T47D (cell line): ENCODE measurements at regions not wholly inside any gene's neighbourhood (a gene's known extent, or its start where the extent isn't known, plus 50 kb on each side); places are given as distances from the start of the nearest gene placed in this dataset.
"Not testable (repeated sequence)": the region's sequence is repeated elsewhere in the genome, so short reads cannot be mapped to it uniquely, and the experiment has no call there.

Experiments used
- DNase-seq, 2 experiments: peaks; one replicate each; pipeline versions ENCODE4 v3.0.0 to v3.0.0-alpha.2; 2011 to 2012; ENCODE audit warnings: low read depth in 1 of 2, low spot score in 1 of 2
- JUND ChIP-seq: IDR thresholded peaks from 2 replicates; pipeline ENCODE4 v1.6.1; 2012; ENCODE audit warnings: low read depth
- in situ Hi-C: cut with HindIII; loops from 2 replicates; pipeline ENCODE4 v1.10.0; 2016; ENCODE audit warnings: low sequenced_read_pairs, low pct_unique_long_range_greater_than_20kb

DNA sequence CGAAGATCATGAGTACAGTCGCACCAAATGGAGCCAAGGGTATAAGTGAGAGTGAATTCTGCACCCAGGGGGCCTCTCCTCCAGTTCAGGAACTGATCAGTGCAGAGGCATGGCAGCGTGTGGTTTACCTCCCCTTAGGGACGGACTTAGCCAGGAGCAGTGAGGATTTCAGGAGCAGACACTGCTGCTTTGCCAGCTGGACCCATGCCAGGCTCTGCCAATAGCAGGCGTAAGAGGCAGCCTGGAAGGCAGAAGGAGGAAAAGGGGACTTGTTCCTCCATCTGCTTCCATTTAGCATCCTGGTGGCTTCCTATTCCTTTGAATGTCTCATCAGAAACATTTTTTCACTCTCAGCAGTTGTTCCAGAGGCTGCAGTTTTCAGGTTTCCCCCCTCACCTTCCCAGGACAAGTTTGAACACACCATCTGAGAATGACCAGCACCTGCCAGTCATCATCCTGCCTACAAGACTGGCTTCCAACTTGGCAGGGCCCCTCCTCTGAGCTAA lies 137.0 kb upstream of the LMNTD1 start:
- in situ Hi-C loops = no loop called here
- DNase-seq = peak in 1 of 2 experiments; percentile 54
- no peak for TF ChIP-seq JUND

DNA sequence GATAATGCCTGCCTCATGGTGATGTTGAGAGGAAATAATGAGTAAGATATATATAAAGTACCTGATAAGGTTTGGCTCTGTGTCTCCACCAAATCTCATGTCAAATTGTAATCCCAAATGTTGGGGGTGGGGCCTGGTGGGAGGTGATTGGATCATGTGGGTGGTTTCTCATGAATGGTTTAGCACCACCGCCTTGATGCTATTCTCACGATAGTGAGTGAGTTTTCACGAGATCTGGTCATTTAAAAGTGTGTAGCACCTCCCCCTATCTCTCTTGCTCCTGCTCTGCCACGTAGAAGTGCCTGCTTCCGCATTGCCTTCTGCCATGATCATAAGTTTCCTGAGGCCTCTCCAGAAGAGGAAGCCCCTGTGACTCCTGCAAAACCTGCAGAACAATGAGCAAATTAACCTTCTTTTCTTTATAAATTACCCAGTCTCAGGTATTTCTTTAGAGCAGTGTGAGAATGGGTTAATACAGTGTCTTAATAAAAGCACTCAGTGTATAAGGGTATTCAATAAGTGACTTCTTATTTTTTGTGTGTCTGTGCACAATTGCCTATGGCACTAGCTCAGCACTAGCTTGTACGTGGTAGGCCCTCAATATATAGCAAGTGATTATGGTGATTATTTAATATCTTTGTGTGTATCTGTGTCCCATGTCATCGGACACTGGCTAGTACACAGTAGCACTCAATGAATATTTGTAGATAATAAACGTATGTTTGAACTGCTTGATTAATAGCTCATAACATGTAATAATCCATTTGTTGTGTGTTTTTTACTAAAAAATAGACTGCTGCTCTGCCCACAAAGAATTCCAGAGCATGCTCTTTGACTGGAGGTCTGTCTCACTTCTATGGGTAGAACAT lies 138.1 kb upstream of the LMNTD1 start:
- no peak for TF ChIP-seq JUND
- DNase-seq = no peak
- in situ Hi-C loops = no loop called here

DNA sequence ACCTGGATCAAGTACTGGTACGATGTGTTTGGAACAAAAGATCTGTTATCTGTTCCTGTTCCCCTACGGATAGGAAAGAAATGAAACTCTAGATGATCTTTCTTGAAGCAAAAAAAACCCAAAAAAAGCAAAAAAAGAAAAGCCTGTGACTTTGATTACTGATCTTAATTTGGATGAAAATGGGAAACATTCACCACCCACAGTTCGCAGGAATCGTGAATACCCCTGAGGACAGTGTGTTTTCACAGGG lies 138.7 kb upstream of the LMNTD1 start:
- in situ Hi-C loops = no loop called here
- DNase-seq = no peak
- TF ChIP-seq JUND = no peak

DNA sequence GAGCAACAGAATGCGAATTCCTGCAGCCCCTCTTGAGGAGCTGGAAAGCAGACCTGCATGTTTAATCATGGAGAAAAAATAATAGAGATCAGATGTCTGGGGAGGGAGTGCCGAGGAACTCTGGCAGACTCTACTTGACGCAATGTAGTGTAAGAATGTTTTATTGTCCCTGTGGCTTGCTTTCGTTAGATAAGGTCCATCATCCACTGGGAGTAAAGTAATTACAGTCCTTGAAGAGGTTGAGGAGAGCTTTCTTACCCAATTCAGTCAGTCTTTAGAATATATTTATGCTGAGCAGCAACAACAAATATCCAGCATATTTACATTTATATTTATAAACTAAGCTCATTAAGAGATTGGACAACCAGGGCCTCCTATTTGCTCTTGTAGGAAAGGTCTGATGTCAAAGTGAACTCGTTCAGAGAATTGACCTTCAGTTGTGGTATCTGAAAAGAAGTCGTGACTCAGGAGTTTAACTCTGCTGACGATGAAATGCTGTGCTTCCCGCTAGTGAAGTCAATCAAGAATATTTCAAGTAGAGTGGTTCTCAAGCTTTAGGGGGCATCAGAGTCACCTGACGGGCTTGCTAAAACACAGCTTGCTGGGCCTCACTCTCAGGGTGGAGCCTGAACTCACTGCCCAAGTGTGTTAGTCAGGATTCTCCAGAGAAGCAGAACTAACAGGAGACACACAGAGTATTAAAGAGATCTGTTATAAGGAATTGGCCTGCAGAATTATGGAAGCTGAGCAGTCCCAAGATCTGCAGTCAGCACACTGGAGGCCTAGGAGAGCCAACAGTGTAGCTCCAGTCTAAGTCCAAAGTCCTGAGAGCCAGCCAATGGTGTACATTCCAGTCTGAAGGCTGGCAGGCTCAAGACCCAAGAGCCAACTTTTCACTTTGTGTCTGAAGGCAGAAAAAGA lies 139.3 kb upstream of the LMNTD1 start:
- no peak for TF ChIP-seq JUND
- in situ Hi-C loops = no loop called here
- no peak for DNase-seq

DNA sequence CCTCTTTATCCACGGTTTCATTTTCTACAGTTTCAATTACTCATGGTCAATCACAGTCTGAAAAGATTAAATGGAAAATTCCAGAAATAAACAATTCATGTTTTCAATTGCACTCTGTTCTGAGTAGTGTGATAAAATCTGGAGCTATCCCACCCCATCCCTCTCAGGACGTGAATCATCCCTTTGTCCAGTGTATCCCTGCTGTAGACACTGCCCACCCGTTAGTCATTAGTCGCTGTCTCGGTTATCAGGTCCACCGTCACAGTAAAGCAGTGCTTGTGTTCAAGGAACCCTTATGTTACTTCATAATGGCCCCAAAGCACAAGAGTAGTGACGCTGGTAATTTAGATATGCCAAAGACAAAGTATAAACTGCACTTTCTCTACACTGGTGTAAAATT lies 141.0 kb upstream of the LMNTD1 start:
- TF ChIP-seq JUND = no peak
- in situ Hi-C loops = no loop called here
- no peak for DNase-seq

DNA sequence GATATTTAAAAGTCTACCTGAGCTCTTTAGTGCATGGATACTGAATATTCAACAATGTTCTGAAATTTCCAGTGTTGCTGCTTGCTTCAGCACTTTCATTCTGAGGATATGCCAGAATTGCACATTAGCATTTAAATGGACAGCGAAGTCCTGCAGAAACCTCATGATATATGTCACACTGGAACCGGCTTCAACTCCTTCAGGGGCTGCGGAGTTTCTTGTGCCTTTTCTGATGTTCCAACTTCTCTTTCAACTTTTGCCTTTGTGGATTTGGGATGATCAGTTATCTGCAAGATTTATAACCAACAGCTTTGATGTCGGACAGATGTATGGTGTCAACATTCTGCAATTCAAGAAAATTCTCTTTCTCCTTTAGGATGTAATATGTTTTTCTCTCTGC lies 142.5 kb upstream of the LMNTD1 start:
- TF ChIP-seq JUND = no peak
- DNase-seq = no peak

DNA sequence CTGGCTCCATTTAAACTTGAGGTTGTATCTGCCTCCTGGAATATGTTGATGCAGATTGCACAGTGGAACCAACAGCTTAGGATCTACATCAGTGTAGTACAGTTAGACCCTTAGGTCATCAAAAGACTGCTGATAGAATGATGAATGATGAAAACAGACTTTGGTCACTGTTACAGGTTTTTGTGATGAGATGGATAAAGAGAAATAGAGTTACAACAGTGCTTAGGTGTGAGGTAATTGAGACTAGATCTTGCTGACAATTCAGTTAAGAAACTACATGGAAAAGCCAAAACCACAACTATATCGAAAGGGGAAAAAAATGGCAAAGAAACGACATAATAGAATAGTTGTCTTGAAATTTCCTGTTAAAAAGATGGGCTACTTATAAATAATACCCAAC lies 145.7 kb upstream of the LMNTD1 start:
- DNase-seq = no peak
- TF ChIP-seq JUND = no peak
- in situ Hi-C loops = no loop called here

More for the DNA sequence above, 142.5 kb upstream of the LMNTD1 start:
- in situ Hi-C loops = no loop called here

DNA sequence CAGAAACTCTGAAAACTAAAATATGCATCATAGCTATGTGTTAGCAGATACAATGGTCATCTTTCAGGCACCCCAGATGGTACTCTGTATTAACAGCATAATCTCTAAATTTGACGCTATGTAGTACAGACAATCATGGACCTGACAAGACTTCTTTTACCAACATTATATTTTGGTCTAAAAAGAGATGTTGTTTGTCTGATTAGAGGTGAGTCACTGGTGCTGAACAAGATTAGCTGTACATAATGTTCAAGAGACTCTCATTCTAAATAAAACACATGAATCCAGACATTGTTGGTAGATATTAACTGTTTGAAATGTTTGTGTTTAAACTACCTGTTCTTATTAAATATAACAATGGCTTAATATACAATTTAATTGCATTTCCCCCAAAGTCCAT lies 146.4 kb upstream of the LMNTD1 start:
- in situ Hi-C loops = no loop called here
- DNase-seq = no peak
- no peak for TF ChIP-seq JUND

DNA sequence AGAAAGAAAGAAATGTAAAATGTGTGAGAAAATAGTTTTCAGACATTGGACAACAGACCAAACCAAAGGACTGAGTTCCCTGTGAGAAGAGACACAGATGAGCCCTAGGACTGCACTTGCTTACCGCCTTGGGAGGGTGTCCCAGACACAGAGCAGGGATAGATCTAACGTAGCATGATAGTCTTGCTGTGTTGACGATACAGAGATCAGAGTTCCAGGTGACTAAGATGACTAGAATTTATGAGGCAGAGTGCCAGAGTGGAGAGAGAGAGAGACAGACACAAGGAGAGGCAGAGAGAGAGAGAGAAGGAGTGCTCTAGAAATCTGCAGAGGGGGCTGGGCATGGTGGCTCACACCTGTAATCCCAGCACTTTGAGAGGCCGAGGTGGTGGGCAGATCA lies 148.2 kb upstream of the LMNTD1 start:
- in situ Hi-C loops = no loop called here
- TF ChIP-seq JUND = no peak
- DNase-seq = no peak

DNA sequence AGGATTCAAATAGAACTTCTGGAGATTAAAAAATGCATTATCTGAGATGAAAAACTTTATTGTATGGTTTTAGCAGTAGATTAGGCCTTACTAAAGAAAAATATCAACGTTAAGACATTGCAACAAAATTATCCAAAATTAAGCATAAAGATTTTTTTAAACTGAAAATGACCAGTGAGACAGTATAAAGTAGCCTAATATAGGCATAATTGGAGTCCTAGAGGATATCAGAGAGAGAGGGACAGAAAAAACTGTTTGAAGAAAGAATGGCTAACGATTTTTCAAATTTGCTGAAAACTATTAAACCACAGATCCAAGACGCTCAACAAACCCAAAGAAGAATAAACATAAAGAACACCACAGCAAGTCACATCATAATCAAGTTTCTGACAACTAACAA lies 149.5 kb upstream of the LMNTD1 start:
- in situ Hi-C loops = no loop called here
- DNase-seq = no peak
- no peak for TF ChIP-seq JUND

DNA sequence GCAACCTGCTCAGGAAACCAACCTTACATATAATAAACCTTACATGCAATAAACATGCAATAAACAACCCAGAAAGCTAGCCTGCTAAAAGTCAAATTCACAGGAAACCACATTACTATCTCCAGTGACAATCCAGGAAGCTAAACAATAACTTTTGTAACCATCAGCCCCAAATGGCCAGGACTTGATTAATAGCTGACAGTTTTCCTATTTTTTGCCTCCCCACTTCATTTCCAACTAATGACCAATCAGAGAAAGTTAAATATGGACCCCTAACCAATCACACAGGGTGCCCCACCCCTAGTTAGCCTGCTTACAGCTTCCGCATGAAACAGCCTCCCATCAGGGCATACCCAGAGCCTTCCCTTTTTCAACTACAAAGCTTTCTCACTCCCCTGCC lies 152.2 kb upstream of the LMNTD1 start:
- TF ChIP-seq JUND = no peak
- in situ Hi-C loops = no loop called here
- DNase-seq = no peak

DNA sequence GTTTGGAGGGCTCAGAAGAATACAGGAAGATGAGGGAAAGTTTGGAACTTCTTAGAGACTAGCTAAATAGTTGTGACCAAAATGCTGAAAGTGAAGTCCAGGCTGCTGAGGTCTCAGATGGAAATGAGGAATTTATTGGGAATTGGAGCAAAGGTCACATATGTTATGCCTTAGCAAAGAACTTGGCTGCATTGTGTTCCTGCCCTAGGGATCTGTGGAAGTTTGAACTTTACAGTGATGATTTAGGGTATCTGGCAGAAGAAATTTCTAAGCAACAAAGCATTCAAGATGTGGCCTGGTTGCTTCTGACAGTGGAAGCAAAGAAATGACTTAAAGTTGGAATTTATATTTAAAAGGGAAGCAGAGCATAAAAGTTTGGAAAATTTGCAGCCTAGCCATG lies 153.6 kb upstream of the LMNTD1 start:
- DNase-seq, in situ Hi-C loops: not testable (repeated sequence)

DNA sequence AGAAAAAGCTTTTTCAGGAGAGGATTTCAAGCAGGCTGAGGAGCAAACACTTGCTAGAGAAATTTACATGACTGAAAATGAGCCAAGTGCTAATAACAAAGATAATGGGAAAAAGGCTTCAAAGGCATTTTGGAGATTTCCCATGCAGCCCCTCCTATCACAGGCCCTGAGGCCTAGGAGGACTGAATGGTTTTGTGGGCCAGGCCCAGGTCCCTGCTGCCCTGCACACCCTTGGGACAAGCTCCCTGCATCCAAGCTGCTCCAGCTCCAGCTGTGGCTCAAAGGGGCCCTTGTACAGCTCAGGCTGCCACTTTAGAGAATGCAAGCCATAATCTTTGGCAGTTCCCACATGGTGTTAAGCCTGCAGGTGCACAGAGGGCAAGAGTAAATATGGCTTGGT lies 154.0 kb upstream of the LMNTD1 start:
- TF ChIP-seq JUND = no peak
- in situ Hi-C loops = no loop called here
- DNase-seq = no peak
